DND-41 (cell line): ENCODE measurements at regions not wholly inside any gene's neighbourhood (a gene's known extent, or its start where the extent isn't known, plus 50 kb on each side); places are given as distances from the start of the nearest gene placed in this dataset.

ENCODE experiments used
- ATAC-seq: fragments of 200-7000 bp; cut with Tn5 transposase; 3 replicates; pipeline ENCODE4 v1.9.1; 2021; ENCODE audit warnings: low read depth; ENCODE audit not compliant: insufficient read depth
- DNase-seq: peaks from one replicate; pipeline ENCODE4 v3.0.0-alpha.2; 2020
- H2AFZ ChIP-seq: 2 replicates; pipeline ENCODE4 v1.6.0; 2012; ENCODE audit warnings: low read depth, low read length
- H3K27ac ChIP-seq: 2 replicates; pipeline ENCODE4 v1.5.1; 2012; ENCODE audit warnings: low read length, inconsistent platforms
- H3K27me3 ChIP-seq: fragments of 200-600 bp; sonication (generic); 2 replicates; pipeline ENCODE4 v1.6.0; 2012; ENCODE audit warnings: low read length, mild to moderate bottlenecking, inconsistent platforms; ENCODE audit not compliant: insufficient read depth, poor library complexity
- H3K36me3 ChIP-seq: 2 replicates; pipeline ENCODE4 v1.5.1; 2012; ENCODE audit warnings: low read length, inconsistent platforms; ENCODE audit not compliant: insufficient read depth
- H3K4me1 ChIP-seq: 2 replicates; pipeline ENCODE4 v1.5.1; 2012; ENCODE audit warnings: mild to moderate bottlenecking, low read length; ENCODE audit not compliant: insufficient read depth
- H3K4me2 ChIP-seq: 2 replicates; pipeline ENCODE4 v1.6.0; 2012; ENCODE audit warnings: mild to moderate bottlenecking, moderate library complexity, low read length, inconsistent platforms; ENCODE audit not compliant: insufficient read depth
- H3K4me3 ChIP-seq, 2 experiments: fragments of 200-600 bp in 1 of 2; shearing (Covaris generic) in 1 of 2; 2 replicates each; pipeline ENCODE4 v1.5.1; 2012 to 2016; ENCODE audit warnings: inconsistent platforms in 2 of 2, low read length in 2 of 2, mild to moderate bottlenecking in 2 of 2, low read depth in 1 of 2, moderate library complexity in 1 of 2
- H3K79me2 ChIP-seq: 2 replicates; pipeline ENCODE4 v1.6.0; 2012; ENCODE audit warnings: low read length, inconsistent platforms; ENCODE audit not compliant: insufficient read depth
- H3K9ac ChIP-seq: 2 replicates; pipeline ENCODE4 v1.6.0; 2012; ENCODE audit warnings: low read depth, mild to moderate bottlenecking, inconsistent platforms, low read length, moderate library complexity
- H3K9me3 ChIP-seq: 2 replicates; pipeline ENCODE4 v1.5.1; 2012; ENCODE audit warnings: low read length, moderate library complexity, mild to moderate bottlenecking, inconsistent platforms; ENCODE audit not compliant: insufficient read depth, severe bottlenecking
- H4K20me1 ChIP-seq: 2 replicates; pipeline ENCODE4 v1.6.0; 2012; ENCODE audit warnings: low read length; ENCODE audit not compliant: insufficient read depth
- EZH2 ChIP-seq: IDR thresholded peaks from 3 replicates; pipeline ENCODE4 v1.6.1; 2012; ENCODE audit warnings: borderline replicate concordance, low read depth, mild to moderate bottlenecking, moderate library complexity, low read length, inconsistent platforms; ENCODE audit not compliant: severe bottlenecking
- TF ChIP-seq, protein P1 (sequence below): IDR thresholded peaks from 2 replicates; pipeline ENCODE4 v1.5.1; 2012; ENCODE audit warnings: borderline replicate concordance, low read length, moderate library complexity, mild to moderate bottlenecking; ENCODE audit not compliant: poor library complexity, severe bottlenecking; ENCODE audit errors: extremely low read depth

DNA sequence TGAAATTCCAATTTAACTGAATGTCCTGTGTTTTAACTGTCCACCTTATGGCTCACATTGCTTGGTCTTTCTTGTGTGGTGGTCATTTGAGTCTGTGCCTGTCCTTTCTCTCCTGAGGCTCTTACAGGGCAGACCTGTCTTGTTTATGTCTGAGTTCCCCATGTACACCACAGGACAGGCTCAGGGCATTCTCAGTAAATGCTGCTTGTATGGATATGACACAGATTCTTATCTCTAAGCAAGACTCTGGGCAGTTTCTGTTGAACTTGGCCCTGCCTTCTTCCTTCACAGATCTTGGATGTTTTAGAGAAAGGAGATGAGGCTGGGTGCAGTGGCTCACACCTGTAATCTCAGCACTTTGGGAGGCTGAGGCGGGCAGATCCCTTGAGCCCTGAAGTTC lies 159.1 kb upstream of the CSF3R start:
- Histone ChIP-seq H3K4me2 (no peak overlapping the region), H3K4me3 (no peak overlapping the region), H3K27me3 (peaks cover 21% of the 10 kb centered on the region), H4K20me1 (0 out of 2 replicates have a peak, but pooled peaks cover 3% of the 10 kb centered on the region), H2AFZ (no peak overlapping the region), H3K36me3 (no peaks in the 10 kb centered on the region), H3K9ac (no peak overlapping the region), H3K4me1 (no peaks in the 10 kb centered on the region), H3K27ac (no peak overlapping the region), H3K9me3 (no peaks in the 10 kb centered on the region), H3K79me2 (no peaks in the 10 kb centered on the region)
- DNase-seq (no peak), ATAC-seq (no peak)
- TF ChIP-seq, protein P1, sequence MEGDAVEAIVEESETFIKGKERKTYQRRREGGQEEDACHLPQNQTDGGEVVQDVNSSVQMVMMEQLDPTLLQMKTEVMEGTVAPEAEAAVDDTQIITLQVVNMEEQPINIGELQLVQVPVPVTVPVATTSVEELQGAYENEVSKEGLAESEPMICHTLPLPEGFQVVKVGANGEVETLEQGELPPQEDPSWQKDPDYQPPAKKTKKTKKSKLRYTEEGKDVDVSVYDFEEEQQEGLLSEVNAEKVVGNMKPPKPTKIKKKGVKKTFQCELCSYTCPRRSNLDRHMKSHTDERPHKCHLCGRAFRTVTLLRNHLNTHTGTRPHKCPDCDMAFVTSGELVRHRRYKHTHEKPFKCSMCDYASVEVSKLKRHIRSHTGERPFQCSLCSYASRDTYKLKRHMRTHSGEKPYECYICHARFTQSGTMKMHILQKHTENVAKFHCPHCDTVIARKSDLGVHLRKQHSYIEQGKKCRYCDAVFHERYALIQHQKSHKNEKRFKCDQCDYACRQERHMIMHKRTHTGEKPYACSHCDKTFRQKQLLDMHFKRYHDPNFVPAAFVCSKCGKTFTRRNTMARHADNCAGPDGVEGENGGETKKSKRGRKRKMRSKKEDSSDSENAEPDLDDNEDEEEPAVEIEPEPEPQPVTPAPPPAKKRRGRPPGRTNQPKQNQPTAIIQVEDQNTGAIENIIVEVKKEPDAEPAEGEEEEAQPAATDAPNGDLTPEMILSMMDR, result no peak
- TF ChIP-seq EZH2, result no peak

DNA sequence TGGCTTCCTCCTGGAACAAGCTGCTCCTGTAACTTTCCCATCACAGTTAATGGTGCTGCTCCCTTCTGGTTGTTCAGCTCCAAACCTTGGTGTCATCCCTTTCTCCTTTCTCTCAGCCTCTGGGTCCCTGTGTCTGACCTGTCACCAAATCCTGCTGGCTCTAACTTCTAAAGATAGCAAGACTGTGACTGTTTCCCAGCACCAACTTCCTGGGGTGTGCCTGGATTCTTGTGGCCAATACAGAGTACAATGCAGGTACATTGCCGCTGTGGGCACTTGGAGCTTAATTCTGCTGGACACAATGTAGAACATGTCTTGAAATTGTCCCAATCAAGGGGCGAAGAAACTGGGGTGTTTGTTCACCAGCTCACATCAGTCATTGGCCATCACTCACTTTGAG lies 156.7 kb upstream of the CSF3R start:
- no peak overlapping the region for H2AFZ ChIP-seq
- no peak overlapping the region for H3K27ac ChIP-seq
- H3K4me2 ChIP-seq, result no peak overlapping the region
- ATAC-seq, result no peak
- no peak for TF ChIP-seq EZH2
- TF ChIP-seq, protein P1, result no peak
- 0 out of 2 replicates have a peak, but pooled peaks cover 3% of the 10 kb centered on the region for H4K20me1 ChIP-seq
- no peaks in the 10 kb centered on the region for H3K4me1 ChIP-seq
- no peaks in the 10 kb centered on the region for H3K79me2 ChIP-seq
- no peak overlapping the region for H3K9ac ChIP-seq
- H3K36me3 ChIP-seq, result no peaks in the 10 kb centered on the region
- H3K4me3 ChIP-seq, result no peak overlapping the region
- H3K27me3 ChIP-seq, result peaks cover 17% of the 10 kb centered on the region
- no peaks in the 10 kb centered on the region for H3K9me3 ChIP-seq
- no peak for DNase-seq

DNA sequence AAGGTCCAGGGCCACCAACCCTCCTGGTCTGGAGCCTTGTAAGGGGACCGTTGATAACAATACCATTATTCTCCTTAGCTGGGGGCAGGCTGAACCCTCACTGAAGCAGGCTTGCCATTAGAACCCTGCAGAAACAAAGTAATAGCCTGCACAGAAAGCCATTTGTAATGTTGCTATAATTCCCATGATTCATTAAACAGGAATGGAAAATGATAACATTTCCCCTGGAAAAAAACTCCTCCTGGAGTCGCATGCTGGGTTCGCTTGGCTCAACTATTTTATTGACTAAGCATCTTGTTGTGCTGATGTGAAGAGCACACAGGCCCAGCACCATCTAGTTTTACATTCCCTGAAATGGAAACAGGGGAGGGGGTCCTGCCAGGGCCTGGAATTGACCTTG lies 155.6 kb upstream of the CSF3R start:
- no peak overlapping the region for H3K9ac ChIP-seq
- no peak overlapping the region for H3K4me2 ChIP-seq
- no peaks in the 10 kb centered on the region for H3K9me3 ChIP-seq
- no peaks in the 10 kb centered on the region for H3K36me3 ChIP-seq
- no peaks in the 10 kb centered on the region for H3K79me2 ChIP-seq
- H3K27me3 ChIP-seq, result peaks cover 9% of the 10 kb centered on the region
- H3K4me1 ChIP-seq, result no peaks in the 10 kb centered on the region
- no peaks in the 10 kb centered on the region for H4K20me1 ChIP-seq
- ATAC-seq (no peak), DNase-seq (no peak)
- H3K4me3 ChIP-seq, result no peak overlapping the region
- no peak for TF ChIP-seq EZH2
- H2AFZ ChIP-seq, result no peak overlapping the region
- H3K27ac ChIP-seq, result no peak overlapping the region

DNA sequence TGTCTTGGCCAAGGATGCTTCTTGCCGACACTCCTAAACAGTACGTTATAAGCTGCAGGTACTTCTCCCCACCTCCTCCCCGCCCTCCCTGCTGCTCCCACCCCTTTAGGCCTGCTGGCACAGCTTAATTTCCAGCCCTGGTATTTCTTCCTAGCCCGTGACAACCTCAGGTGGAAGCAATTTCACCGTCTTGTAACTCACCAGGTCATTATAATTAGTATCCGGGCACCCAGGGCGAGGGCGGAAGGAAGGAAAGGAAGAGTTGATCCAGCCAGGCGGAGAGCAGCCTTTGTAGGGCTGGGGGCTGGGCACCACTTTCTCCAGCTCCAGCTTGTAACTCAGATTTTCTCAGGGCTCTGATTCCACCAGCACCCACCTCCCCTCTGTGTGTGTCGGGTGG lies 153.5 kb upstream of the CSF3R start:
- no peaks in the 10 kb centered on the region for H3K4me1 ChIP-seq
- no peak overlapping the region for H3K4me2 ChIP-seq
- no peak for DNase-seq
- H3K27me3 ChIP-seq, result peaks cover 9% of the 10 kb centered on the region
- H3K36me3 ChIP-seq, result no peaks in the 10 kb centered on the region
- no peak overlapping the region for H2AFZ ChIP-seq
- no peak overlapping the region for H3K9ac ChIP-seq
- no peaks in the 10 kb centered on the region for H3K9me3 ChIP-seq
- H3K79me2 ChIP-seq, result no peaks in the 10 kb centered on the region
- H4K20me1 ChIP-seq, result no peaks in the 10 kb centered on the region
- TF ChIP-seq, protein P1, result no peak
- TF ChIP-seq EZH2, result no peak
- H3K4me3 ChIP-seq, result no peak overlapping the region
- no peak overlapping the region for H3K27ac ChIP-seq
- no peak for ATAC-seq
